GM12875 (cell line): ENCODE measurements at regions not wholly inside any gene's neighbourhood (a gene's known extent, or its start where the extent isn't known, plus 50 kb on each side); places are given as distances from the start of the nearest gene placed in this dataset.

Experiments used
- H3K4me3 ChIP-seq: one replicate; pipeline ENCODE4 v1.5.1; 2011; ENCODE audit warnings: low read depth, low read length, control low read depth
- TF ChIP-seq, protein P1 (sequence below): IDR thresholded peaks from 2 replicates; pipeline ENCODE4 v1.5.1; 2011; ENCODE audit warnings: low read depth, mild to moderate bottlenecking, control low read depth, inconsistent platforms, low read length, moderate library complexity, borderline replicate concordance; ENCODE audit not compliant: insufficient read depth

GRCh38 chr15:56868170-56868569 is 50.3 kb upstream of the TCF12 start:
- H3K4me3 ChIP-seq = no peak overlapping the region
- TF ChIP-seq, protein P1, sequence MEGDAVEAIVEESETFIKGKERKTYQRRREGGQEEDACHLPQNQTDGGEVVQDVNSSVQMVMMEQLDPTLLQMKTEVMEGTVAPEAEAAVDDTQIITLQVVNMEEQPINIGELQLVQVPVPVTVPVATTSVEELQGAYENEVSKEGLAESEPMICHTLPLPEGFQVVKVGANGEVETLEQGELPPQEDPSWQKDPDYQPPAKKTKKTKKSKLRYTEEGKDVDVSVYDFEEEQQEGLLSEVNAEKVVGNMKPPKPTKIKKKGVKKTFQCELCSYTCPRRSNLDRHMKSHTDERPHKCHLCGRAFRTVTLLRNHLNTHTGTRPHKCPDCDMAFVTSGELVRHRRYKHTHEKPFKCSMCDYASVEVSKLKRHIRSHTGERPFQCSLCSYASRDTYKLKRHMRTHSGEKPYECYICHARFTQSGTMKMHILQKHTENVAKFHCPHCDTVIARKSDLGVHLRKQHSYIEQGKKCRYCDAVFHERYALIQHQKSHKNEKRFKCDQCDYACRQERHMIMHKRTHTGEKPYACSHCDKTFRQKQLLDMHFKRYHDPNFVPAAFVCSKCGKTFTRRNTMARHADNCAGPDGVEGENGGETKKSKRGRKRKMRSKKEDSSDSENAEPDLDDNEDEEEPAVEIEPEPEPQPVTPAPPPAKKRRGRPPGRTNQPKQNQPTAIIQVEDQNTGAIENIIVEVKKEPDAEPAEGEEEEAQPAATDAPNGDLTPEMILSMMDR = no peak

GRCh38 chr15:56866803-56867202 is 51.6 kb upstream of the TCF12 start:
- H3K4me3 ChIP-seq = no peak overlapping the region
- TF ChIP-seq, protein P1 = no peak

DNA sequence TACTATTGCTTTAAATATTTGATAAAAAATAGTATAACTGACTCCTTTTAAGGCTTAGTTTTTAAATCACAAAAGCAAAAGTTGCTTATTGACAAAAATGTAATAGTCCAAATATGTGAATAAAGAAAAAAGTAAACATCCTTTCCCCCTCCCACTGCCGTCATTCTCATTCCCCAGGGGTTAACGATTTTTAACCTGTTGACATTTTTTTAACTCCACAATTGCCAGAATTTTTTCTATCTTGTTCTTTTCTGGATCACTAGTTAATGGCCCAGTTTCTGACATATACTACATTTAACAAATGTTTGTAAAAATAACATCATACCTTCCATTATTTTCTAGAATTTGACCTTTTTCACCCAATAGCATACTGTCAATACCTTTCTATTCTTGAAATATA is 60.6 kb upstream of the TCF12 start:
- no peak overlapping the region for H3K4me3 ChIP-seq
- TF ChIP-seq, protein P1 = no peak

DNA sequence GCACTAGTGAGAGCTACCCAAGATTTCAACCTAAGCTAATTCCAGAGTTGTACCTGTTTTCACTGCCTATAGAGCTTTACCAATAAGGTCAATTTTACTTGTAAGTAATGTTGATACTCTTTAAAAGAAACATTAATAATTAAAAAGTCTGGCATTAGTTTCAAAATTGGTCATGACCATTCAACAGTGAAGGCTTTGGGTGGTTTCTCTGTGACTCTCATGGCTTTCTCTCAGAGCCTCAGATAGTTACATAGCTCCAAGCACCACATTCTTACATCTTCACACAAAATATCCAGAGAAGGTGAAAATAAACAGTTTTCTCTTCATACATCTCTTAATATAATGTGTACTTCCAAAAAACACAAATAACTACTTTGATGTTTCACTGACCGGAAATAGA is 61.5 kb upstream of the TCF12 start:
- TF ChIP-seq, protein P1 = no peak
- no peak overlapping the region for H3K4me3 ChIP-seq

DNA sequence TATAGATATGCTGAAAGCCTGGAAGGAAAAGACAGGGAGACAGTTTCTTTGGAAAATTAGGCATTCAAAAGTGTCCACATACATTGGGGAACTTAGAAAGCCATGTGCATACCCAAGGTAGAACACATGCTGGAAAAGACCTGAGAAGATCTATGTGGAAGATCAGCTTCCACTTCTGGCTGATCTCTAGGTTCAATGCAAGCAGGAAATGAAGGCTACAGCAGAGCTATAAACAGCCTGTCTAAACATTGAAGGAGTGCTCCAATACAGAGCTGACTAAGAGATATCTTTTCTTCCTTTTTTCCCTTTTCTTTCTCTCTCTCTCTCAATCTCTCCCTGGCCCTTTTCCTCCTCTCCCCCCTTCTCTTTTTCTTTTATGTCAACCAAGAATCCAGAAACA is 73.6 kb upstream of the TCF12 start:
- TF ChIP-seq, protein P1 = no peak
- H3K4me3 ChIP-seq = no peak overlapping the region

DNA sequence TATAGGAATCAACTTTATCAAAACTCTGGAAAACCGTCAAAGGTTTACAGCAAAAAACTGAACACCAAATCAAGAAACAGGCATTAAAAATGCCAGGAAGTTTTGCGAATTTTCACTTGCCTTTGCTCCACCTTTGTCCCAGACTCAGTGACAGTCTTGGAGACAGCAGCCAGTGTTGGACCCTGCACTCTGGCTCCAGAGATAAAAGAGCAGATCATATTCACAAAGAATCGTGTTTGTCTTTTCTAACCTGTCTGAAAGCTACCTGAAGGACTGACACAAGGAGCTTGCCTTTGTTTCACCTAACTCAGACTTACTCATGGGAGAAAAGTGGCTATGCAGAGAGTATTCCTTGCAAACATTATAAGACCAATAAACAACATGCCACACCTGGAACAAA is 74.0 kb upstream of the TCF12 start:
- no peak overlapping the region for H3K4me3 ChIP-seq

GRCh38 chr15:56839641-56840040 is 78.8 kb upstream of the TCF12 start:
- TF ChIP-seq, protein P1 = no peak
- no peak overlapping the region for H3K4me3 ChIP-seq

More for the DNA sequence above, 74.0 kb upstream of the TCF12 start:
- TF ChIP-seq, protein P1 = no peak
